K562 (cell line): ENCODE measurements at regions not wholly inside any gene's neighbourhood (a gene's known extent, or its start where the extent isn't known, plus 50 kb on each side); places are given as distances from the start of the nearest gene placed in this dataset.

Experiments used
- ATAC-seq: fragments of 200-7000 bp; cut with Tn5 transposase; 3 replicates; pipeline ENCODE4 v1.9.1; 2020; ENCODE audit warnings: moderate library complexity
- BruUV-seq: library from RNA; stranded (reverse); fragments of 400-500 nt; replicated peaks from 2 replicates; lab custom pipeline; 2021; lab: Mats Ljungman, UMichigan
- CTCF ChIA-PET: fragments of 300-600 bp; formaldehyde crosslinking; extraction: SDS; loops from one replicate; lab custom pipeline; 2021; ENCODE audit warnings: low intra/inter-chr PET ratio; lab: Yijun Ruan, JAX
- POLR2A ChIA-PET: fragments of 300-600, 350-650 bp; sonication (Branson Sonifier 250); formaldehyde crosslinking; extraction: SDS; loops from one replicate; lab custom pipeline; 2021; ENCODE audit warnings: antibody characterized with exemption, inconsistent platforms; lab: Yijun Ruan, JAX
- DNase-seq, 4 experiments: peaks; one replicate each; pipeline versions ENCODE4 v3.0.0 to v3.0.0-alpha.2; 2011 to 2018; ENCODE audit warnings: low spot score in 3 of 4, mixed read lengths in 3 of 4; ENCODE audit errors: extremely low read depth in 1 of 4
- FAIRE-seq: peaks from 2 replicates; lab custom pipeline; 2011; peaks lifted over from hg19 to GRCh38; lab: Jason Lieb, UNC
- H2AFZ ChIP-seq: 2 replicates; pipeline ENCODE4 v1.6.0; 2011; ENCODE audit warnings: low read depth, low read length, control low read depth, inconsistent platforms
- H3K27ac ChIP-seq: fragments of 200-600 bp; 3 replicates; pipeline ENCODE4 v1.8.0; 2011; ENCODE audit warnings: low read depth, mild to moderate bottlenecking, control low read depth, inconsistent platforms, low read length, moderate library complexity, mixed read lengths; ENCODE audit errors: extremely low read depth
- H3K27me3 ChIP-seq, 2 experiments: fragments of 300-600 bp in 1 of 2; 2 replicates in 1 of 2; 3 replicates in 1 of 2; pipeline versions ENCODE4 v1.6.0 to v1.8.0; 2011; ENCODE audit warnings: inconsistent platforms in 2 of 2, low read length in 2 of 2, mild to moderate bottlenecking in 1 of 2, mixed read lengths in 1 of 2, moderate library complexity in 1 of 2; ENCODE audit not compliant: control insufficient read depth in 2 of 2, insufficient read depth in 2 of 2
- H3K36me3 ChIP-seq: fragments of 300-600 bp; 3 replicates; pipeline ENCODE4 v1.8.0; 2011; ENCODE audit warnings: mild to moderate bottlenecking, low read length, inconsistent platforms; ENCODE audit not compliant: control insufficient read depth, insufficient read depth
- H3K4me1 ChIP-seq, 2 experiments: fragments of 200-600 bp in 1 of 2; replicated peaks in 1 of 2; 2 replicates in 1 of 2; 3 replicates in 1 of 2; pipeline versions ENCODE4 v1.5.1 to v1.8.0; 2011; ENCODE audit warnings: inconsistent platforms in 2 of 2, low read length in 2 of 2, mild to moderate bottlenecking in 1 of 2, mixed read lengths in 1 of 2, moderate library complexity in 1 of 2; ENCODE audit not compliant: control insufficient read depth in 2 of 2, insufficient read depth in 2 of 2
- H3K4me2 ChIP-seq: 2 replicates; pipeline ENCODE4 v1.6.1; 2011; ENCODE audit warnings: low read length, control low read depth, inconsistent platforms, mixed read lengths; ENCODE audit not compliant: insufficient read depth
- H3K4me3 ChIP-seq: fragments of 200-600 bp; sonication (generic), shearing (Covaris generic); 2 replicates; pipeline ENCODE4 v1.5.1; 2016; ENCODE audit warnings: control low read depth, inconsistent platforms
- H3K79me2 ChIP-seq: fragments of 200-600 bp; 3 replicates; pipeline ENCODE4 v1.8.0; 2011; ENCODE audit warnings: low read length, inconsistent platforms; ENCODE audit not compliant: control insufficient read depth, insufficient read depth
- H3K9ac ChIP-seq, 2 experiments: 2 replicates each; pipeline versions ENCODE4 v1.6.0 to v1.6.1; 2011; ENCODE audit warnings: low read depth in 2 of 2, low read length in 2 of 2, control low read depth in 1 of 2, inconsistent platforms in 1 of 2, mild to moderate bottlenecking in 1 of 2, mixed read lengths in 1 of 2; ENCODE audit not compliant: insufficient read depth in 1 of 2
- H3K9me1 ChIP-seq: one replicate; pipeline ENCODE4 v1.6.0; 2011; ENCODE audit warnings: inconsistent platforms, mild to moderate bottlenecking, low read length, moderate library complexity; ENCODE audit not compliant: control insufficient read depth, insufficient read depth
- H3K9me3 ChIP-seq: replicated peaks from 2 replicates; pipeline ENCODE4 v1.5.1; 2011; ENCODE audit warnings: low read depth, low read length, inconsistent platforms; ENCODE audit not compliant: control insufficient read depth, insufficient read depth
- H4K20me1 ChIP-seq: replicated peaks from 2 replicates; pipeline ENCODE4 v1.6.1; 2011; ENCODE audit warnings: low read length, inconsistent platforms, mixed read lengths; ENCODE audit not compliant: control insufficient read depth, insufficient read depth
- HMBOX1 ChIP-seq: sonication (generic); IDR thresholded peaks from 2 replicates; pipeline ENCODE4 v1.6.1; 2016
- PPARD ChIP-seq: fragments of 250-450 bp; sonication (Bioruptor Pico); IDR thresholded peaks from 2 replicates; pipeline ENCODE4 v1.8.0; 2022; ENCODE audit warnings: inconsistent platforms, mild to moderate bottlenecking, moderate library complexity
- TFAM ChIP-seq: fragments of 250-450 bp; sonication (Bioruptor Pico); conservative IDR thresholded peaks from 2 replicates; pipeline ENCODE4 v1.5.0; 2021; ENCODE audit warnings: mild to moderate bottlenecking, moderate library complexity
- ZFP30 ChIP-seq: fragments of 250-450 bp; sonication (Bioruptor Pico); IDR thresholded peaks from 2 replicates; pipeline ENCODE4 v1.8.0; 2022; ENCODE audit warnings: moderate library complexity, mild to moderate bottlenecking, inconsistent platforms, borderline replicate concordance
- ZNF143 ChIP-seq: sonication (generic); formaldehyde crosslinking; IDR thresholded peaks from 2 replicates; pipeline ENCODE4 v1.9.0; 2022; ENCODE audit warnings: mild to moderate bottlenecking, missing genetic modification reagents
- ZNF217 ChIP-seq: sonication (generic); formaldehyde crosslinking; IDR thresholded peaks from 2 replicates; pipeline ENCODE4 v1.8.0; 2022; ENCODE audit warnings: mild to moderate bottlenecking, missing genetic modification reagents
- ZNF280A ChIP-seq: fragments of 450-650 bp; IDR thresholded peaks from 2 replicates; pipeline ENCODE4 v1.6.1; 2018; ENCODE audit warnings: mild to moderate bottlenecking, low read depth; ENCODE audit not compliant: partially characterized antibody
- ZNF41 ChIP-seq: fragments of 250-450 bp; sonication (Bioruptor Pico); conservative IDR thresholded peaks from 2 replicates; pipeline ENCODE4 v1.4.0; 2020; ENCODE audit warnings: mild to moderate bottlenecking
- ZSCAN32 ChIP-seq: fragments of 450-650 bp; formaldehyde crosslinking; IDR thresholded peaks from 2 replicates; pipeline ENCODE4 v1.4.0; 2020; ENCODE audit warnings: mild to moderate bottlenecking, moderate library complexity
- WGBS: fragments of 100-300 bp; shearing (Covaris generic); methylation state at CpG from one replicate; pipeline ENCODE4 v1.1.6; 2016; ENCODE audit warnings: low coverage, mixed read lengths; ENCODE audit not compliant: insufficient coverage; ENCODE audit errors: missing lambda C conversion rate; 5-methylcytosine and 5-hydroxymethylcytosine counted together
- in situ Hi-C: fragments of 300-500 bp; cut with MboI; formaldehyde crosslinking; loops from 4 replicates; pipeline ENCODE4 v1.15.0; 2018; ENCODE audit warnings: inconsistent platforms, mixed read lengths
- intact Hi-C: fragments of 100-400 bp; cut with micrococcal nuclease; formaldehyde crosslinking; loops from 2 replicates; pipeline ENCODE4 v1.14.2; 2022

GRCh38 chr1:68907491-68907890 is 410.6 kb upstream of the DEPDC1 start:
- WGBS, result 0% methylated on average over 5 of the region's 5 CpGs
- no peaks in the 10 kb centered on the region for H3K9me3 ChIP-seq
- intact Hi-C loops, result no loop called here
- no peak overlapping the region for H2AFZ ChIP-seq
- no peak for FAIRE-seq
- no TSS peak for BruUV-seq
- in situ Hi-C loops, result no loop called here
- no peaks in the 10 kb centered on the region for H4K20me1 ChIP-seq
- H3K79me2 ChIP-seq, result no peaks in the 10 kb centered on the region
- no peaks in the 10 kb centered on the region for H3K9me1 ChIP-seq
- H3K4me3 ChIP-seq, result no peak overlapping the region
- H3K27me3 ChIP-seq, result no peaks in the 10 kb centered on the region
- no peak for DNase-seq
- no peak for ATAC-seq
- no peaks in the 10 kb centered on the region for H3K4me1 ChIP-seq
- POLR2A ChIA-PET, result no interaction called here
- H3K36me3 ChIP-seq, result no peaks in the 10 kb centered on the region
- TF ChIP-seq ZNF217, result no peak
- TF ChIP-seq, all 486 proteins: peak for 0
- no peak overlapping the region for H3K27ac ChIP-seq
- H3K4me2 ChIP-seq, result no peak overlapping the region
- H3K9ac ChIP-seq, result no peak overlapping the region
- CTCF ChIA-PET, result no interaction called here

GRCh38 chr1:68908316-68908715 is 411.4 kb upstream of the DEPDC1 start:
- Histone ChIP-seq H3K9me3 (no peaks in the 10 kb centered on the region), H3K4me2 (no peak overlapping the region), H4K20me1 (no peaks in the 10 kb centered on the region), H3K36me3 (no peaks in the 10 kb centered on the region), H3K9me1 (no peaks in the 10 kb centered on the region), H3K4me1 (no peaks in the 10 kb centered on the region), H3K27ac (no peak overlapping the region), H3K4me3 (no peak overlapping the region), H3K27me3 (no peaks in the 10 kb centered on the region), H3K79me2 (no peaks in the 10 kb centered on the region), H3K9ac (no peak overlapping the region), H2AFZ (no peak overlapping the region)
- in situ Hi-C loops, result no loop called here
- TF ChIP-seq ZNF41, result no peak
- no peak for TF ChIP-seq ZSCAN32
- no peak for TF ChIP-seq TFAM (CRISPR knock-in tag)
- TF ChIP-seq ZNF280A, result no peak
- no peak for TF ChIP-seq ZFP30 (CRISPR knock-in tag)
- TF ChIP-seq HMBOX1, result no peak
- TF ChIP-seq PPARD (CRISPR knock-in tag), result no peak
- no peak for TF ChIP-seq ZNF143
- ChIA-PET POLR2A (no interaction called here), CTCF (no interaction called here)
- intact Hi-C loops, result no loop called here
- 0% methylated on average over 2 of the region's 2 CpGs for WGBS
- no peak for ATAC-seq
- FAIRE-seq, result no peak
- BruUV-seq, result no TSS peak
- DNase-seq, result no peak
